Activated CD8-positive, alpha-beta memory T cell treated with anti-CD3 and anti-CD28 coated beads for 36 hours (primary cell): ENCODE measurements at regions not wholly inside any gene's neighbourhood (a gene's known extent, or its start where the extent isn't known, plus 50 kb on each side); places are given as distances from the start of the nearest gene placed in this dataset.
"Not testable (repeated sequence)": the region's sequence is repeated elsewhere in the genome, so short reads cannot be mapped to it uniquely, and the experiment has no call there.

Experiments
- CTCF ChIA-PET: fragments of 350-600 bp; sonication (Branson Sonifier 250); formaldehyde crosslinking; loops from one replicate; lab custom pipeline; 2021; ENCODE audit warnings: antibody characterized with exemption; lab: Charles Lee
- POLR2A ChIA-PET: fragments of 350-600 bp; sonication (Branson Sonifier 250); formaldehyde crosslinking; loops from one replicate; lab custom pipeline; 2021; ENCODE audit warnings: antibody characterized with exemption; lab: Charles Lee

DNA sequence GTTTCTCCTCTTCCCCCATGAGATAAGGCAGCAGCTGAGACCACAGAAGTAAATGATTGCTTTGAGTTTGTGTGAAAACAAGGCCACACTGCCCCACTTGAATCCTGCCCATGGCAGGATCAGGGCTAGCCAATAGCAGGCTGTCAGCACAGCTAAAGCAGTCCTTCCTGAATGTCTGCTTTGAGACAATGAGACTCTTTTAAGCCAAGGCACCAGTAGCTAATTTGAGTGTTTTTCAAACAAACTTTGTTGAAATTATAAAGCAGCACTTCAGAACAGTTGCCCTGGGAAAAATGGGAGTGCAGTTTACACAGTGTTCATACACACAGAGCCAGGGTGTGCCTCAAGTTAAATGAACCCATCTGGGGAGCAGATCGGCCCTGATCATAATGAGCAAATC is 103.5 kb upstream of the OR5AK2 start:
- POLR2A ChIA-PET, result no interaction called here
- CTCF ChIA-PET, result no interaction called here

DNA sequence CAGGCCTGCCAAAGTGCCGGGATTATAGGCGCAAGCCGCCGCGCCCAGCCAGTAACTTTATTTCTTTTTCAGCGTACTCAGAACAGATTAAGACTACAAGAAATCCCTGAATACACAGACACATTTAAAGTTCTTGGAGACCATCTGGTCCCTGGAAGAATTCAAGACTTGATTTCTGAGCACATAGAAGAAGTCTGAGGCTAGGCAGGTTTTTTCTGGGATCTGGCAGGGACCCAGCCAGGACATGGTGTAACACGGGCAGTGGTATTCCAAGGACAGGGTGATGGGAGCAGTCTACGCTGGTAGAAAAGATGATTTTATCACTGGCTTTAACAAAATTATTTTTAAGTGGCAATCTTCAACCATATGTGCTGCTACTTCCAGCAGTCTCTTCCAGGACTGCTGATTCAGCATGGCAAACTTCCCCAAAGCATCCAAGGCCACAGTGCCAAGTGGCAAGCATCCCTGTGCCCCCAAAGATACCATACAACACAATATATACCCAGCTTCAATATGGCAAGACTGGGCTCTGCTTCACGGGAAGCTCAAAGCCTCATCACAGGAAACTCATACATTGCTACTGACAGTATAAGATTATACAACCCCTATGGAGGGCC is 105.2 kb upstream of the OR5AK2 start:
- ChIA-PET POLR2A (no interaction called here), CTCF (no interaction called here)

DNA sequence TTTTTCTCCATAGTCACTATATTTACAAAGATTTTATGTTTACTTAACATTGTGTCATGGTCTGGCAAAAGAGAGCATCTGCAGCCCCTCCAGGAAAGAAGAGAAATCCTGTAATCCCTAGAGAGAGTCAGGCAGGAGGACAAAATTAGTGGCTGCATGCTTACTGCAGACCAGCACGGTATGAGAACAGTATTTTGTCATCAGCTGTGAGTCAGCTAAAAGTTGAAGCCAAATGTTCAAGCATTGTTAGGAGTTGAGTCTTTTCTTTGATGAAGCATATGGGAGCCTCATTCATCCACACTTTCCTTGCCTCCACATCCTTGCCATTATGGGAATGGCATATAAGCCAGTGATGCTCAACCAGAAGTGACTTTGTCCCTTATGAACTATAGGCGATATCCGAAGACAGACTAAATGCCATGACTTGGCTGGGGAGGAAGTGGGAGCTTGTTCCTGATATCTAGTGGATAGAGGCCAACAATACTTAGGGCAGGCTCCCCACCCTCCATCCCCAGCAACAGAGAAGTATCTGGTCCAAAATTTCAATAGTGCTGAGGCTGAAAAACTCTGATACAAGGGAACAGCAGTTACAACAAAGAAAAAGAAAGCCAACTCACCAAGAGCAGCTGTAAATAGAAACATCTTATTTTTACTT is 112.0 kb upstream of the OR5AK2 start:
- CTCF ChIA-PET, result no interaction called here
- POLR2A ChIA-PET, result no interaction called here

DNA sequence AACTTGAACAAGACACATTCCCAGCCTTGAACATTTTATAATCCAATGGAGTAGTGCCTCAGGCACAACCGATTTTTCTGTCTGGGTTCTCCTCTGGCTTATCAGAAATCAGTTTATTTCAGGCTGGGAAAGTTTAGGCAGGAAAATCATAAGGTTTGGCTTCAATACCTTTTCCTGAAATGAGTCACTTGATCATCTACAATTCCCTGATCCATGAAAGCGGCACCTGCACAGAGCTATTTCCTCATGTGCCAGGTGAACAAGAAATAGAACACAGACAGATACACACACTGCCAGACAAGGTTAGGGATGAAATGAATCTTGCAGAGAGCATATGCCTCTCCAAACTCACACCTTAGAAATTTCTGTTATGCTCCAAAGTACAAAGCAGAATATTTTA is 106.7 kb upstream of the OR9G4 start:
- CTCF ChIA-PET, result no interaction called here
- POLR2A ChIA-PET, result no interaction called here

DNA sequence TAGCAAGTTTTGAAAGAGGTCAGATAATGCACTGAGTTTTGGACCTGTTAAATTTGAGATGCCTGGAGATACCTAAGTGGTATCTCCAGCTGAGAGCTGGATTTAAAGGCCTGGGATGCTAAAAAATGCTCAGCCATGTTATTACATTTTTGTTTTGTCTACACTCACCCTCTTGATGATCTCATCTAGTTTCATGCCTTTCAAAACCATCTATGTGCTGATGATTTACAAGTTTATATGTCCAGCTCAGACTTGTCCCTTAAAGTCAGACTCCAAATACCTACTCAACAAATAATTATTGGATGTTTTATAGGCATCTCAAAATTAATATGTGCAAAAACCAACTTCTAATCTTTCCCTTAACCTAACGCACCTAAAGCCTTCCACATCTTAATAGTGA is 103.6 kb upstream of the OR9G4 start:
- CTCF ChIA-PET, result no interaction called here
- POLR2A ChIA-PET, result no interaction called here

DNA sequence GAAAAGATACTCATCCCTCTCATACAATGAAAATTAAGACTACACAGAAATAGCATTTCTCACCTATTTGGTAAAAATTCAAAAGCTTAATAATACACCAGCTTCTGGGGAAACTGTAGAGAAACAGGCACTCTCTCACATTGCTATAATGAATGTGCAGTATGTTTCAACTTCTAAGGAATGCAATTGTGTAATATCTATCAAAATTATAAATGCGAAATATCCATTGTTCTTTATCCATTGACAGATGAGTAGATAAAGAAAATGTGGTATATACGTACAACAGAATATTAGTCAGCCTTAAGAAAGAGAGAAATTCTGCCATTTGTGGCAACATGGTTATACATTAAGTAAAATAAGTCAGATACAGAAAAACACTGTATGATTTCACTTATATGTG is 101.4 kb upstream of the OR9G4 start:
- POLR2A ChIA-PET, result no interaction called here
- CTCF ChIA-PET, result no interaction called here

DNA sequence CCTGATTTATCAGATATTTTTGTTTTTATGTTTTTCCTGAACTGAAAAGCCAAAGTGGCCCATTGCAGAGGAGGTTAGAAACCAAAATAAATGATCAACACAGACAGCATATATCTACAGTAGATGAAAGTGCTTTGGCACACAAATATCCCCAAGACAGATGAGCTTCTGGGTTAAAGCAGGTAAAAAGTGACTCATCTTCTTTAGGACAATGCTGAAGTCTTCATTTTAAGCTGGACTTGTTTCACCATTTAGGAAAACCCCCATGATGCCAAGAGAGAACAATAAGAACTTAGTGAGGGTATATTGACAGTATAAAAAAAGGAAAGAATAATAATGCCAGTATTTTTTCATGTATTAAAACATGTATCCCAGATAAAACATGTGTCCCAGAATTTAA is 100.8 kb upstream of the OR9G4 start:
- POLR2A ChIA-PET, result no interaction called here
- CTCF ChIA-PET, result no interaction called here

DNA sequence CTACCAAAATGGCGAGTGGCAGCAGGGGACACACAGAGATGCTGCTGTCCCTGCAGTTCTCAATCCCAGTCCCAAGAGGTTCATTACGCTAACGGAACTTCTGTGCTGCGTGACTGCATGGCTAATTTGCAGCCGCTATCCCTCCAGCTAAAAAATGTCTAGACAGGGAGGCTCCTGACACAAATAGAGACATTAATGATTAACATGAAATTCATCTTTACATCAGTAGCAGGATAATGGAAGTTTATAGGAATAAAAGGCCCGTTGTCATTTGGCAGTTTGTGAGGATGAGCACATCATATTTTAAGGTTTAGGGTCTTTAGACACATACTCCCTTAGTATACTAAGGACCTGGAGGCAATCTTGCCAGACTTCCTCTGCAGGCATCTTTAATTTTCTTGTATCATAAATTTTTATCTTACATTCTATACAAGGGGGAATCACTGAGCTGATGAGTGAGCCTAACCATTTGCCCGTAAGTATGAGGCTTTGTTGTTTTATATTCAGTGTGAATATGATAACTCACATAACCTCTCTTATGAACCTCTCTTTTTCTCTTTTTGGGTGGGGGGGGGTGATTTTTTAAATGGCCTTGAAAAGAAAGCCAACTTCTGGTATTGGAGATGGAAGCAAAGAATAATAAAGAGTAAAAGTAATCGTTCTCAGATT is 99.8 kb upstream of the OR9G4 start:
- ChIA-PET POLR2A (no interaction called here), CTCF (no interaction called here)

DNA sequence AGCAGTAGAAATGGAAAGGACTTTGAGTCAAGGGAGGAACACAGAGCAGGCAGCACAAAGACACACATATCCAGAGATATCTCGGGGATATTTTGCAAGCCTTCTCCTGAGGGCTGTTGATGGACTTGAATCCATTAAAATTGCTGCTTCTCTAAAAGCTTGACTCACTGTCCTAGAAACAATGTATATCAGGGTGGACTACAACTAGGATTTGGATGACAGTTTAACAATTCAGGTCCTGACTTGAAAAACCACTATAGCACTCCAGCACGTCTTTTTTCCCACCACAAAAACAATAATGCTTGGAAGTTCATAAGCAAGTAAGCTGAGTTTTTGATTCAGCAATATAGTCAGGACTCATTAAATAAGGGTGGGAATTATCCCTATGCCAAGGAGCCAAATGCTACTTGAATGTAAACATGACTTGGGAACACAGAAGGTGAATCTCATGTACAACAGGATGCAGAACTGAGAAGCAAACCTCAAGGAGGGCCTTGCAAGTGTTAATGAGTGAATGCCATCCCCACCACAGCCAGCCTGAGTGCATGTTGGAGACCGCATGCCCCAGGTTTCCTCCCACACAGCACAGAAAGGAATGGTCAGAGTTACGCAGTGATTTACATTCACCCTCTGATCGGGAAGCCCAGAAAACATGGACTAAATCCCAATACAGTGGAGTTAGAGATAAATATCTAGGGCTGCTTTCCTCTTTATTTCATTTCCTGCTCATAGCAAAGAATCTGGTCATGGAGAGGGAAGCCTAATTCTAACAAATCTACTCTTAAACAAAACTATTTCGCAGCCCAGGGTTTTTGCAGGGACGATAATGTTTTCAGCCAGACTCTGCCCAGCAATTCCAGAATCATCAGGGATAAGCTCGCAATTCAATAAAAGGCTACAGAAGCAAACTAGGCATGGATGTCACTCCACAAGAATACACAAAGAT is 98.4 kb upstream of the OR9G4 start:
- ChIA-PET POLR2A (no interaction called here), CTCF (no interaction called here)

DNA sequence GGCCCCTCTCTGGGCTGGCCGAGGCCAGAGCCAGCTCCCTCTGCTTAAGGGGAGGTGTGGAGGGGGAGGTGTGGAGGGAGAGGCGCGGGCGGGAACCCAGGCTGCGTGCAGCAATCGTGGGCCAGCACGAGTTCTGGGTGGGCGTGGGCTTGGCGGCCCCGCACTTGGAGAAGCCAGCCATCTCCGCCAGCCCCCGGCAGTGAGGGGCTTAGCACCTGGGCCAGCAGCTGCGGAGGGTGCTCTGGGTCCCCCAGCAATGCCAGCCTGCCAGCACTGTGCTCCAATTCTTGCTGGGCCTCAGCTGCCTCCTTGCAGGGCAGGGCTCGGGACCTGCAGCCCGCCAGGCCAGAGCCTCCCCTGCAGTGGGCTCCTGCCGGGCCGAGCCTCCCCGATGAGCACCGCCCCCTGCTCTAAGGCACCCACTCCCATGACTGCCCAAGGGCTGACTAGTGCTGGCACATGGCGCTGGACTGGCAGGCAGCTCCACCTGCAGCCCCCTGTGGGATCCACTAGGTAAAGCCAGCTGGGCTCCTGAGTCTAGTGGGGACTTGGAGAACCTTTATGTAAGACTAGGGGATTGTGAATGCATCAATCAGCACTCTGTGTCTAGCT is 96.7 kb upstream of the OR9G4 start:
- POLR2A ChIA-PET, result no interaction called here

DNA sequence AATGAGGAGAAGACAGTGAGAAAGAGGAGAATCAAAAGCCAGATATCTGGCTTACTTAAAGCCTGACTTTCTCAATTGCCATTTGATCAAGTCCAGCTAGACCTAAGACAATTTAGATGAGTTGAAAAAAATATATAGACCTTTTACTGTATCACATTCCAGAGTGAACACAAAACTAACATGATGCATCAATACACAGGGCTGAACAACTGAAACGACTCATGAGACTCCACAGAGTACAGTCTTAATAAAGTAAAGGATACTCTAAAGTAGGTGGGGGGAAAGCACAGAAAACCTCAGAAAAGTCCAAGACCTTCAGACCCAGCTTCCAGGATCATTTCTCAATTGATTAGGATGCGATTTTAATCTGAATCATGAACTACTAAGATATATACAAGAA is 95.3 kb upstream of the OR9G4 start:
- ChIA-PET POLR2A (no interaction called here), CTCF (no interaction called here)

More for the DNA sequence above, 96.7 kb upstream of the OR9G4 start:
- CTCF ChIA-PET, result no interaction called here

DNA sequence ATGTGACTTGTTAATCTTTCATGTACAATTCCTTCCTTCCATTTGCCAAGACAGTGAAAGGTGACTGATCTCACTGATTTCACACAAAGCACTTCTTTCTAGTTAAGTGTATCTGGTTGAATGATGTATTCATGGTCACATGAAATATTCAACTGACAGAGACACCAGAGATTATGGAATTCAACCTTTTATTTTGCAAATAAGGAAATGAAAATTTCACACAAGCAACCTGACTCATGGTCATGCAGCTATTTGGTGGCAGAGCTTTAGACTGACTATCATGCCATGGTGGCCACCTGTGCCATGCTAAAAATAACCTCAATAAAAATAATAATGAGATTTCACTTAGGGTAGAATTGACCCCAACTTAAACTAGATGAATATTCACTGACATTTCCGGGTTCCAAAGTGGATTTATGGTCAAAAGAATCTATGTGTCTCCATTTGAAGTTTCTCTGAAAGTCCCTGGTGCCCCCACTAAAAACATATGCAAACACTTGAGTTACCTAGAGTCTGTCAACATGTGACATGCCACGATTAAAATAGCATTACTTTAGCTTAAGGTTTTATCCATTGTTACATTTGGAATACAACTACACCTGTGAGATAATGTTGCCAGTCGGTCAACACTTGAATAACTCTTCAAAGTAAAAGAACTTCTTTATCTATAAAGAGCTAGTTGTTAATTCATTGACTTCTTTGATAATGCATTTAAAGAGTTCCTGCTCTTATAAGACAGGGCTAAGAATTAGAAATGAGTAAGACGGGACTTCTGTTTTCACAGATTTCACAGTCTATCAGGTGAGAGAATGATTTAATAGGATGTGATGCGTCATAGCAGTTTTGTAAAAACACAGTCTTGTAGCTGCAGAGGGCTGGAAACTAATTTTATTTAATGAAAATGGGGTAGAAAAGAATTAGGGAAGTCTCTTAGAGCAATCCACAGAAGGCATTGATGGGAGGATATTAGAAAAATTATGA is 94.6 kb upstream of the OR9G4 start:
- POLR2A ChIA-PET, result no interaction called here

DNA sequence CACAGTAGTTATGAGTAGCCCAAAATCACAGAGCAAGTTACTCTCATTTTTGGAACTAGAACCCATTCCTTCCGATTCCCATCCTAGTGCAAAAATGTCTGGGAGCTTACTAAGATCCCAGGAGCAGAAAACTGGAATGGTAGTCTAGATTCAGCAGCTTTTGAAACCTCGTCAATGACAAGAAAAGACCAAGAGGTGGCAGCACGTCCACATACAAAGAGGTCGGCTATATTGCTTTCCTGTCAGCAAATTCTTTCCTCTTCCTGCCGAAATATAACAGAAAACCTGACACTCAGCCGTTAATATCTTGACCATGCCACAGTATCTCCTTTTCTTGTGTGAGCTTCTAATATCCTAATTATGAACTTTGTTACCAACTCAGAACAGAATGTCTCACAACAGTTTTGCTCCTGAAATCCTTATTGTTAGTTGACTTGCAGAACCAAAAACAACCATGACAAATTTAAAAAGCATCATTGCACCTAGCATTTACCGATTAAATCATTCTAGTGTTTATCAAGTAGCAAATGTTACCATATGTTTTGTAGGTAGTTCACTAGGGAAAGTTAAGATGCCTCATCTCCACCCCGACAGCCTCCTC is 92.8 kb upstream of the OR9G4 start:
- ChIA-PET CTCF (interaction anchor here (0.7 kb wide), 1 partner anchor 408 kb away, joined by 6 read pairs; no protein-coding TSS in a partner anchor), POLR2A (no interaction called here)

More for the DNA sequence above, 94.6 kb upstream of the OR9G4 start:
- CTCF ChIA-PET, result no interaction called here

DNA sequence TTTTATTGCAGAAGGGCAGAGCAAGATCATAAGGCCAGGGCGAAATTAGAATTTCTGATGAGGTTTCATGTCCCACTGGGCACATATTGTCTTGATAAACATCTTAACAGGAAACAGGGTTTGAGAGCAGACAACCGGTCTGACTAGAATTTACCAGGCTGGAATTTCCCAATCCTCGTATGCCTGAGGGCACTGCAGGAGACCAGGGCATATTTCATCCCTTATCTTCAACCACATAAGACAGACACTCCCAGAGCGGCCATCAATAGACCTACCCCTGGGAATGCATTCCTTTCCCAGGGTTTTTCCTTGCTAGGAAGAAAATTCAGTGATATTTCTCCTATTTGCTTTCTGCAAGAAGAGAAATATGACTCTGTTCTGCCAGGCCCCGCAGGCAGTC is 78.9 kb upstream of the OR9G4 start:
- CTCF ChIA-PET, POLR2A ChIA-PET: not testable (repeated sequence)

DNA sequence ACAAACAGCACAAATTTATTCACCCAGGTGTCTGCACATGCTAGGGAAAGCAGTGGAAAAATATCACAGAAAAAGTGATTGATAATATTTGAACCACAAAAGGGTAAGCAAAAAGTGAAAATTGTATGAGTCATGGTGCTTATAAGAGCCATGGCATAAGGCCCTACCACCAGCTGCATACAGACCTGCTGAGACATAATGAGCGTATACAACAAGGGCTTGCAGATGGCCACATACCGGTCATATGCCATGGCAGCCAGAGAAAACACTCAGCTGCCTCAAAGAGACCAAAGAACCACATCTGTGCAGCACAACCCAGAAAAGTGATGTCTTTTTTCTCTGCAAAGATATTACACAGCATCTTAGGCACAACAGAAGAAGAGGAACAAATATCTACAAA is 71.4 kb upstream of the OR9G4 start:
- ChIA-PET CTCF (no interaction called here), POLR2A (no interaction called here)

DNA sequence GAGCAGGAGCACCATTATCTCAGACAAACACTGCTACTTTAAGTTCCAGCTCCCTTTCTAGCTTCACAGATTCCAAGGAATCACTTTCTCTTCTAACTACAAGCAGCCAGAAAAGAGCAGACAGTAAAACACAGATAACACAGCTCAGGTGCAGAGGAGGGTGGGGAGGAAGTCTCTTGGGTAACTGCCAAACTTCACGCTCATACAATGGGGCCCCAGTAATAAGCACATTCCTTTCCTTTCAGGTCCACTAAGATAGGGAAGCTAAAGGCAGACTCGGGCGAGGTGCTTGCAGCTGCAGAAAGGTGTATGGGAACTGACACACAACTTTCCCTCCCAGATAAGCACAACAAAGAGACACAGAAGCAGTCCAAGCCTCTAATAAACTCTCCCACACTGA is 69.2 kb upstream of the OR9G4 start:
- ChIA-PET POLR2A (no interaction called here), CTCF (no interaction called here)

DNA sequence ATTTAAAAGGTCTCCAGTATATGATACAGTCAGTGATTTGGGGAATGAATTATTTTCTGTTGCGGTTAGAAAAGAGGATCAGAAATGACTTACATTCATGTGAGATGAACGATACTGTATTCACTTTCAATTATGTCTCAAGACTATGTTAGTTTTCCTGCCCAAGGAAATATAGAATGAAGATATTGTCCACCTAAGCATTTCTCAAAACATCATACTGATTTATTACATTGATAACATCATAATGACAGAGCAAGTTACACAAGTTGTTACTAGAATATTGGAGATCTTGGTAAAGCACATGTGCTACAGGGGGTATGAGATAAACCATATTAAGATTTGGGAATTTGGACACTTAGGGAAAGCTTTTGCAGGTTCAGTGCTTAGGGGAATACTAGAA is 67.8 kb upstream of the OR9G4 start:
- POLR2A ChIA-PET, result no interaction called here

DNA sequence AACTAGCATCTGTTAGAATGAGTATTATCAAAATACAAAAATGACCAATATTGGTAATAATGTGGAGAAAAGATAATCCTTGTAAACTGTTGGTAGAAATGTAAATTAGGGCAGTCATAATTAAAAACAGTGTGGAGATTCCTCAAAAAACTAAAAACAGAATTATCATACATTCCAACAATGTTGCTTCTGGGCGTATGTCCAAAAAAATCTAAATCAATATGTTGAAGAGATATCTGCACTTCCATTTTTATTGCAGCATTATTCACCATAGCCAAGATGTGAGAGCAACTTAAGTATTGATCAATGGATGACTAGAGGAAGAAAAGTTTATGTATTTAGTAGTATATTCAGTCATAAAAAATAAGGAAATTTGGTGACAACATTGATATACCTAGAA is 59.8 kb upstream of the OR9G4 start:
- ChIA-PET CTCF (no interaction called here), POLR2A (no interaction called here)

More for the DNA sequence above, 67.8 kb upstream of the OR9G4 start:
- CTCF ChIA-PET, result no interaction called here
